Globus pallidus (tissue), 1 donor: ENCODE measurements at regions not wholly inside any gene's neighbourhood (a gene's known extent, or its start where the extent isn't known, plus 50 kb on each side); places are given as distances from the start of the nearest gene placed in this dataset.
A peak's percentile ranks its signal among the peaks of the same experiment; 100 is the strongest.

Experiments used
- DNase-seq: peaks from one replicate; pipeline ENCODE4 v3.0.0-alpha.2; 2015; ENCODE audit warnings: low spot score

- DNase-seq, result no peak
These were observed 718.9 kb downstream of the BRD1 start for GRCh38 chr22:49108636-49109315.

GRCh38 chr22:49107961-49108530 is 719.6 kb downstream of the BRD1 start:
- no peak for DNase-seq

GRCh38 chr22:49107561-49107960 is 720.1 kb downstream of the BRD1 start:
- no peak for DNase-seq

GRCh38 chr22:49106842-49107152 is 720.9 kb downstream of the BRD1 start:
- no peak for DNase-seq

GRCh38 chr22:49106096-49106841 is 721.4 kb downstream of the BRD1 start:
- no peak for DNase-seq

- DNase-seq, result no peak
These were observed 723.2 kb downstream of the BRD1 start for GRCh38 chr22:49104434-49104833.

- no peak for DNase-seq
These were observed 724.2 kb downstream of the BRD1 start for GRCh38 chr22:49103314-49104059.

- DNase-seq, result no peak
These were observed 725.3 kb downstream of the BRD1 start for GRCh38 chr22:49102367-49102766.

GRCh38 chr22:49101873-49102272 is 725.8 kb downstream of the BRD1 start:
- no peak for DNase-seq

GRCh38 chr22:49101225-49101624 is 726.4 kb downstream of the BRD1 start:
- DNase-seq, result no peak

GRCh38 chr22:49100773-49101172 is 726.9 kb downstream of the BRD1 start:
- DNase-seq, result no peak

- DNase-seq, result no peak
These were observed 727.4 kb downstream of the BRD1 start for GRCh38 chr22:49100316-49100715.

- DNase-seq, result no peak
These were observed 728.1 kb downstream of the BRD1 start for GRCh38 chr22:49099496-49100124.

- no peak for DNase-seq
These were observed 728.6 kb downstream of the BRD1 start for GRCh38 chr22:49099089-49099488.

GRCh38 chr22:49097966-49098365 is 729.7 kb downstream of the BRD1 start:
- peak; percentile 15 for DNase-seq

GRCh38 chr22:49097171-49097925 is 730.3 kb downstream of the BRD1 start:
- DNase-seq, result no peak

- DNase-seq, result no peak
These were observed 731.2 kb downstream of the BRD1 start for GRCh38 chr22:49096476-49096875.

- DNase-seq, result no peak
These were observed 732.3 kb downstream of the BRD1 start for GRCh38 chr22:49095366-49095765.

- no peak for DNase-seq
These were observed 732.8 kb downstream of the BRD1 start for GRCh38 chr22:49094858-49095257.

GRCh38 chr22:49094151-49094550 is 733.5 kb downstream of the BRD1 start:
- no peak for DNase-seq

GRCh38 chr22:49093192-49093880 is 734.3 kb downstream of the BRD1 start:
- DNase-seq, result no peak
